Islet precursor cell (in vitro differentiated cells): ENCODE measurements at regions not wholly inside any gene's neighbourhood (a gene's known extent, or its start where the extent isn't known, plus 50 kb on each side); places are given as distances from the start of the nearest gene placed in this dataset.

ENCODE experiments used
- DNase-seq: peaks from one replicate; pipeline ENCODE4 v3.0.0-alpha.2; 2018

GRCh38 chr17:83178533-83179304 lies 99.3 kb downstream of the METRNL start:
- no peak for DNase-seq

DNA sequence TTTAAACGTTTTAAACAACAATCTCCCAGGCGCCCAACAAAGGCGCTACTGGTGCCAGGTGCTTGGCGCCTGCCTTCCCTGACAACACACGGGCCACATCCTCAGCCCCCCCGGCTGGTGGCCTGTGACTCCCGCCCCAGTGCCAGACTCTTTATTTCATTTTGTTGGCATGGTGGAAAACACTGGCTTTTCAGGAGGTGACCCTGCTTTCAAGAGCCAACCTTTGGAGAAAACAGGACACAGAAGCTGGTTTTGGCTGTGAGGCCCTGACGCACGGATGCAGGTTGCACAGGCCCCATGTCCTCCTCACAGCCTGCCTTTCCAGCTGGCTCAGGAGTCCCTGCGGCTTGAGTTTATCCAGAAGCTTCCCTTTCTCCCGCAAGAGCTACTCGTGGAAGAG lies 100.0 kb downstream of the METRNL start:
- peak; percentile 46 for DNase-seq

- peak; percentile 23 for DNase-seq
These were observed 100.4 kb downstream of the METRNL start for GRCh38 chr17:83179811-83180210.

DNA sequence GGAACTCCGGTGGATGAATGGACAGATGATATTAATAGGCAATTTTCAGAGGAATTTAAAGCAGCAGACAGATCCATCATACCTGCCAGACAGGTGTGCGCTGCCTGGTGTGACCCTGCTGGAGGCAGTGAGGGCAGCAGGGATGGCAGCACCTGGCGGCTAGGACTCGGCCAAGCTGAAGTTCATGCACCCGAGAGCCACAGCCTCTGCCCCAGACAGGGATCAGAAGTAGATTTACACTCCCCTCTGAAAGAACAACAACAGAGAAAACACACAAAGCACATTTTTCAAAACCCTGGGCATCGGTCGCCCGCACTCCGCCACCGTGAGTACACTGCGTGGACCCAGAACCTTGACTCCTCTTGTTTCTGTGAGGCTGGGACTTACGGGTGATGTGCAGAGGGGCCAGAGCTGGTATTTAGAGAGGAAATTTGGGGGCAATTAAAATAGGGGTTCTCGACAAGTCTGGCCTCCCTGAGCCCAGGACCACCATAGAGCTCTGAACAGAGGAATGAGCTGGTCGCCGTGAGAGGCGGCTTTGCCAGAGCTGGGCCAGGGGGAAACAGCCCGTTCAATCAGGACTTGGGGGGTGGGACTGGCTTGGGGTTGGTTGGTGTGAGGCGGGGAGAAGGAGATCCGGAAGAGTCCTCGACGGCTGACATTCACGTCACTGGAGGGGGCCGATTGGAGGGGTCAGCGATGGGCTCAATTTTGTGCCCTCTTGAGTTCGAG lies 101.0 kb downstream of the METRNL start:
- DNase-seq, result peak; percentile 49

DNA sequence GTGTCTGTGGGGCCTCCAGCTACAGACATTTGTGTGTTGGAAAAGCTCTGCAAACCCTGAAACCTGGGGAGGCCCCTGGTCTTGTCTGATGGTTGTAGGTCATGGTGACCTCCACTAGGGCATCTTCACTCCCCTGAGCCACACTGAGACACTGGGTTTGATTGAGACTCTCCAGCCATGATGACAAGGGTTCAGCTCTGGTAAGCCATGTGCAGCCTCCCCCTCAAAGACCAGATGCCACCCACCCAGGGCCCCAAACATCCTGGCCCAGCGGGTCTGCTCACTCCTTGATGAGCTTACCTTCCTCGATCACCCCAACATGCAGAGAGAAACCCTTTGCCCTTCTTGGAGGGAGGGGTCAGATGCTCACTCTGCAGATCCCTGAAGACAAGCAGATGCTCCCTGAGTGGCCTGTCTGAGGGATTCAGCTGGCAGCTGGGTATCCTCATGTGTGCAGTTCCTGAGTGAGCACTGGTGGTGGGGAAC lies 101.6 kb downstream of the METRNL start:
- peak; percentile 40 for DNase-seq

- peak; percentile 37 for DNase-seq
These were observed 102.7 kb downstream of the METRNL start for GRCh38 chr17:83181991-83182619.

GRCh38 chr17:83182620-83183101 lies 103.3 kb downstream of the METRNL start:
- peak; percentile 51 for DNase-seq

GRCh38 chr17:83183145-83183948 lies 103.9 kb downstream of the METRNL start:
- DNase-seq, result peak; percentile 47

- DNase-seq, result peak; percentile 47
These were observed 104.6 kb downstream of the METRNL start for GRCh38 chr17:83183951-83184506.

DNA sequence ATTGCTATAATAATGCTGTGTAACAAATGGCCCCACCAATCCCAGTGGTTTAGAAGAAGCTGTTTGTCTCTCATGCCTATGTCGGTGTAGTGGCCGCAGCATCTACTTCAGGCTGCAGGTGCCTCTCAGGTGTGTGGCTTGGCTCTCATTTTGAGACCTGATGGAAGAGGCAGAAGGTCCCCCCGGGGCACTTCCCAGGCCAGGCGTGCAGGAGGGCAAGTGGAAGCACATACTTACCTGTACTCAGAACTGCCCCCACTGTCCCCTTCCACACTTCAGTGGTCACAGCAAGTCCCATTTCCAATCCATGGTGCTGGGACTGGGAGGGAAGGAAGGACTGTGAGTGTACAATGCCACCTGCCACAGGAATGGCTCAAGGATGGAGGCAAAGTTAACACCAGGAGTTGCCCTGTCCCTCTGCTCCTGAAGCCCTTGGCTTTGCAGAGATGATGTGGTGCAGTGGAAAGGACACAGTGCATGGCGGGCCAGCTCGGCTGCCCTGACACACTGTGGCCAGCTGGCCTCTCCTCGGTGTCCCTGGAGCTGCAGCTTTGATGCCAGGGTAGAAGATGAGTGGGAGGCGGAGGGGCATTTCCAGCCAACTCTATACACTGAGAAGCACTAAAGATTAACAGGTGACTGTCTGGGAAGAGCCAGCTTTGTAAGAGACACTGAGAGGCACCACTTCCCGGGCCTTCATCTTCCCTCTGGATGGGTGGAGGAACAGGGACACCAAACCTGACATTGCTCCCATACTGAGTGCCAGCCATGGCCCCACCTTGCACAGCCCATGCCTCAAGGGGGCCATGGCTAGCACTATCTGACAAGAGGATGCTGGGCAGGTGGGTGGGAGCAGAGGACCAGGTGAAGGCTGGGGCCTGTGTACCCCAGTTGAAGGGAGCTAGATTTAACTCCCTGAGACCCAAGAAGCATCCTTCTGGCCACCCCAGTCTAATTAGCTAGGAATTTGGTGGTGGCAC lies 105.9 kb downstream of the METRNL start:
- peak; percentile 41 for DNase-seq

DNA sequence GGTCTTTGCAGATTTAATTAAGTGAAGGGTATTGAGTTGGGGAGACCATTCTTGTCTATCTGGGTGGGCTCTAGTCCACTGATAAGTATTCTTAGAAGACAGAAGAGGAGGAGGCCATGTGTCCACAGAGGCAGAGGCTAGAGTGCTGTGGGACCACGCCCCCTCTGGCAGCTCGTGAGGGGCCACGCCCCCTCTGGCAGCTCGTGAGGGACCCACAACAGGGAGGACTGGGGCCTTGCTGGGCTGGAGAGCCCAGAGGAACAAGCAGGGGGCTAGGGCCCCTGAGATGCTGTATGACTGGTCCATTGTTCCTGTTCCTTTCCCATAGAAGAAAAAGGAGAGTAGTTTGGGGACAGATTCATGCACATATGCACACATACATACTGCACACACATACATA lies 106.8 kb downstream of the METRNL start:
- DNase-seq, result peak; percentile 38

- peak; percentile 51 for DNase-seq
These were observed 107.5 kb downstream of the METRNL start for GRCh38 chr17:83186751-83187421.

GRCh38 chr17:83187782-83188311 lies 108.4 kb downstream of the METRNL start:
- DNase-seq, result peak; percentile 36

DNA sequence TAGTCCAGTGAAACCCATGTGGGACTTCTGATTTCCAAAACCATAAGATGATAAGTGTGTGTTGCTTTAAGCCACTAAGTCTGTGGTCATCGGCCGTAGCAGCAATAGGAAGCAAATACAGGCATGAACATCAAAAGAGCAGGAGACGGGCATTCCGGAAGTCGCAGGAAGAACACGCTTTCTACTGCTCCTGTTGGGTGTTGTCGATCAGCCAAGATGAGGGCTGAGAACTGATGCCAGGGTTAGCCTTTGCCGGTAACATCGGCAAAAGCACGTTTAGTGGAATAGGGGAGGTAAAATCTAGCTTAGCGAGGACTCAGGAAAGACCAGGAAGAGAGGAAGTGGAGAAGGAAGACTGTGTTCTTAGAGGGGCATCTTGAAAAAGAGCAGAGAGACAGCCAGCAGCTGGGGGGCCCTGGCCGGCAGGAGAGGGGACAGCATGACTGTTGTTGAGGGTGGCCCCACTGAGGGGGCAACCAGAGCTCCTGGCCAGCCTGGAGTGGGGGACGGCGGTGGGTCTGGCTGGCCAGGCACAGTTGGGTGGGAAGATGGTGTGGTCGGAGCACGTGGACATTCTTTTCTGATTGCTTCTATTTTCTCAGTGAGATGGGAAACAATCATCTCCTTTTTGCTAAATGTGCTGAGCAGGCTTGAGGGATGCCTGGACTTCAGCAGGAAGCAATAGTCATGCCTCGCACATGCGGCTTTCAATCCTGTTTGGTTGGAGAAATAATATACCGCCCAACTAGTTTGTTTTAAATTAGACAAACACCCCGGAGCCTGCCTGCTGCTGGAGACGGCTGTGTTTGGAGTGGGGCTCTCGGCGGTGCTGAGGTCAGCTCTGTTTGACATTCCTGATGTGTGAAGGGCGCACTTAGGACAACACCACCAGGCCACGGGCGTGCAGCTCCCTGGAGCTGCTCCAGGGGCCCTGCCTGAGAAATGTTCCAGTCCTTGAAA lies 109.9 kb downstream of the METRNL start:
- peak; percentile 57 for DNase-seq

GRCh38 chr17:83190004-83190385 lies 110.6 kb downstream of the METRNL start:
- no peak for DNase-seq

DNA sequence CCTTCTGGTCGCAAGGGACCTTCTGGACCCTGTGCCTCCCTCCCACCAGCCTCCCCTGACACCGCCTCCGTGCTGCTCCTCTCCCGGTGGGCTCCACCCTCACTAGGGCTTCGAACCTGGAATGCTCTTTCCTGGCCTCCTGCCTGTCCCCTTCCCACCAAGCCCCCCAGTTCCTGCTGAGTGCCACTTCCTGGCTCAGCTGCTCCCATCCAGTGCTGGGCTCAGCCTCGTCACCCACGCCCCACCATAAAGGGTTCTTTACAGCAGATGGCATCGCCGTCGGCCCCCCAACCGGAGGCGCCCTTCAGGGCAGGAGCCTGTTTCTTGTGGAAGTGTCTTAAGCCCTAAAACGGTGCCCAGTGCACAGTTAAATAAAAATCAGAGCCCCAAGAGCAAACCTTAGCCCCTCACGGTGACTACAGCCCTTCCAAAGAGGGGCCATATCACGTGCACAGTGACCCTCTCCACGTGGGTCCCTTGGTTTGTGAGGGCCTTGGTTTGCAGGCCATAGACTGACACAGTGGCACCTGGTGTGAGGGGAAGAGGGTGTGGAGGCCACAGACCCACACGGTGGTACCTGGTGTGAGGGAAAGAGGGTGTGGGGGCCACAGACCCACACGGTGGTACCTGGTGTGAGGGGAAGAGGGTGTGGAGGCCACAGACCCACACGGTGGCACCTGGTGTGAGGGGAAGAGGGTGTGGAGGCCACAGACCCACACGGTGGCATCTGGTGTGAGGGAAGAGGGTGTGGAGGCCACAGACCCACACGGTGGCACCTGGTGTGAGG lies 111.4 kb downstream of the METRNL start:
- DNase-seq, result peak; percentile 46

GRCh38 chr17:83191388-83192160 lies 112.2 kb downstream of the METRNL start:
- peak; percentile 39 for DNase-seq
